Pancreas (tissue), 2 donors: ENCODE measurements at regions not wholly inside any gene's neighbourhood (a gene's known extent, or its start where the extent isn't known, plus 50 kb on each side); places are given as distances from the start of the nearest gene placed in this dataset.

ENCODE experiments used
- microRNA-seq, 2 donors: library from miRNA; unstranded; fragments of <30 nt; microRNA quantifications; one replicate each; pipeline versions ENCODE4 to v1.1.0, GENCODE V29; 2019 to 2020
- donor health status: DM: no; HTN: no; CAD: no; lungs with moderate emphysema.
- donor health status: DM: no; HTN: no; CAD: no.

Small RNAs in the stretch of these regions (microRNA-seq; reads per million reads assigned to microRNA genes)
- 0 reads per million in 2 donors for gene MIR8068
